ENCODE measurements at regions not wholly inside any gene's neighbourhood (a gene's known extent, or its start where the extent isn't known, plus 50 kb on each side); places are given as distances from the start of the nearest gene placed in this dataset.

GRCh38 chr14:87388946-87389345, 604.0 kb downstream of the GALC start:
- TF ChIP-seq CTCF (IDR thresholded peaks at IDR 0.05) (no peak), POLR2A (IDR thresholded peaks at IDR 0.05) (no peak)

Data from thyroid gland (tissue), 4 donors.